Neural progenitor cell (in vitro differentiated cells): ENCODE measurements at regions not wholly inside any gene's neighbourhood (a gene's known extent, or its start where the extent isn't known, plus 50 kb on each side); places are given as distances from the start of the nearest gene placed in this dataset.

Source experiments
- CTCF ChIP-seq: fragments of 200-600 bp; sonication (generic); IDR thresholded peaks from 2 replicates; pipeline ENCODE4 v1.5.1; 2017; ENCODE audit warnings: antibody characterized with exemption, mild to moderate bottlenecking
- EZH2 ChIP-seq: fragments of 200-600 bp; sonication (generic); IDR thresholded peaks from 2 replicates; pipeline ENCODE4 v1.6.1; 2017; ENCODE audit warnings: antibody characterized with exemption, mild to moderate bottlenecking, moderate library complexity

- TF ChIP-seq CTCF (no peak), EZH2 (no peak)
Measured at GRCh38 chr6:14552891-14553290, 435.3 kb downstream of the CD83 start.
